Mesendoderm (in vitro differentiated cells): ENCODE measurements at regions not wholly inside any gene's neighbourhood (a gene's known extent, or its start where the extent isn't known, plus 50 kb on each side); places are given as distances from the start of the nearest gene placed in this dataset.
"Not testable (repeated sequence)": the region's sequence is repeated elsewhere in the genome, so short reads cannot be mapped to it uniquely, and the experiment has no call there.

ENCODE experiments used
- DNase-seq: peaks from one replicate; pipeline ENCODE4 v3.0.0; 2013
- H2AK5ac ChIP-seq: 2 replicates; pipeline ENCODE4 v1.6.1; 2013; ENCODE audit warnings: low read length, inconsistent platforms
- H2BK120ac ChIP-seq: 2 replicates; pipeline ENCODE4 v1.6.1; 2013; ENCODE audit warnings: low read depth, mild to moderate bottlenecking, low read length, moderate library complexity, mixed read lengths
- H2BK15ac ChIP-seq: replicated peaks from 2 replicates; pipeline ENCODE4 v1.6.1; 2013; ENCODE audit warnings: low read depth, mild to moderate bottlenecking, moderate library complexity
- H2BK5ac ChIP-seq: 2 replicates; pipeline ENCODE4 v1.6.1; 2013; ENCODE audit warnings: low read length, inconsistent platforms
- H3K18ac ChIP-seq: 2 replicates; pipeline ENCODE4 v1.6.1; 2013; ENCODE audit warnings: mild to moderate bottlenecking, low read length, mixed read lengths
- H3K23ac ChIP-seq: one replicate; pipeline ENCODE4 v1.6.1; 2013; ENCODE audit warnings: low read length
- H3K27ac ChIP-seq: 2 replicates; pipeline ENCODE4 v1.5.1; 2013; ENCODE audit warnings: low read depth, mild to moderate bottlenecking, inconsistent platforms, low read length, moderate library complexity
- H3K27me3 ChIP-seq: 2 replicates; pipeline ENCODE4 v1.6.1; 2013; ENCODE audit warnings: low read length, control low read depth, mild to moderate bottlenecking, inconsistent platforms; ENCODE audit not compliant: insufficient read depth, poor library complexity
- H3K36me3 ChIP-seq: 2 replicates; pipeline ENCODE4 v1.6.1; 2013; ENCODE audit warnings: low read length, inconsistent platforms; ENCODE audit not compliant: control insufficient read depth, insufficient read depth
- H3K4ac ChIP-seq: one replicate; pipeline ENCODE4 v1.6.1; 2013; ENCODE audit warnings: low read depth, mild to moderate bottlenecking, low read length, moderate library complexity
- H3K4me1 ChIP-seq: 2 replicates; pipeline ENCODE4 v1.6.1; 2013; ENCODE audit warnings: low read depth, low read length, inconsistent platforms; ENCODE audit not compliant: control insufficient read depth
- H3K4me2 ChIP-seq: 2 replicates; pipeline ENCODE4 v1.6.1; 2013; ENCODE audit warnings: low read length
- H3K4me3 ChIP-seq: 2 replicates; pipeline ENCODE4 v1.5.1; 2013; ENCODE audit warnings: mild to moderate bottlenecking, low read length
- H3K56ac ChIP-seq: one replicate; pipeline ENCODE4 v1.6.1; 2013; ENCODE audit warnings: low read length
- H3K79me1 ChIP-seq: 2 replicates; pipeline ENCODE4 v1.6.1; 2013; ENCODE audit warnings: low read length, inconsistent platforms
- H3K79me2 ChIP-seq: 2 replicates; pipeline ENCODE4 v1.6.1; 2013; ENCODE audit warnings: mild to moderate bottlenecking, low read length; ENCODE audit not compliant: control insufficient read depth, insufficient read depth
- H3K9ac ChIP-seq: 2 replicates; pipeline ENCODE4 v1.6.1; 2013; ENCODE audit warnings: low read length, inconsistent platforms
- H4K5ac ChIP-seq: one replicate; pipeline ENCODE4 v1.6.1; 2013; ENCODE audit warnings: low read length
- H4K8ac ChIP-seq: one replicate; pipeline ENCODE4 v1.6.1; 2013; ENCODE audit warnings: low read depth, mild to moderate bottlenecking, control low read depth, low read length, moderate library complexity
- WGBS: extraction: QIAGEN DNeasy Blood & Tissue Kit; methylation state at CpG from one replicate; pipeline ENCODE4 v1.1.7; 2013; ENCODE audit warnings: low lambda C conversion rate, missing lambda C conversion rate; ENCODE audit not compliant: insufficient coverage; ENCODE audit errors: extremely low coverage; 5-methylcytosine and 5-hydroxymethylcytosine counted together

DNA sequence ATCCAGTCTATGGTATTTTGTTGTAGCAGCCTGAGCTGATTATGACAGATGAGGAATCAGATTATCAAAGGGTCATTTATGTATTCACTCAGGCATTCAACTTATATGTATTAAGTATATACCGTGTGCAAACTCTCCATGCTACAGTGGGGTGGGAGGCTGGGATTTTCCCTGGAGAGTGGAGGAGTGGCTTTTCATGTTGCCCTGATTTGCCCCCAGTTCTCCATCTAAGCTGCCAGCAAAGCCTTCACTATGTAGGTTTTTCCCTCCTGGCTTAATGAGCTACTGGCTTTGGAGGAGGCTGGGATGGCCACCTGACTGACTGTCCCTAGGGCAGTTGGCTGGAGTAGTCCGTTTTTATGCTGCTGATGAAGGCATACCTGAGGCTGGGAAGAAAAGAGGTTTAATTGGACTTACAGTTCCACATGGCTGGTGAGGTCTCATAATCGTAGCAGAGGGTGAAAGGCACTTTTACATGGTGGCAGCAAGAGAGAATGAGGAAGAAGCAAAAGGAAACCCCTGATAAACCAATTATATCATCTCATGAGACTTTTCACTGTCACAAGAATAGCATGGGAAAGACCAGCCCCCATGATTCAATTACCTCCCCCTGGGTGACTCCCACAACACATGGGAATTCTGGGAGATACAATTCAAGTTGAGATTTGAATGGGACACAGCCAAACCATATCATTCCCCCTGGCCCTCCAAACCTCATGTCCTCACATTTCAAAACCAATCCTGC is 253.9 kb downstream of the RPLP1 start:
- H2AK5ac ChIP-seq: no peak overlapping the region
- no peaks in the 10 kb centered on the region for H3K36me3 ChIP-seq
- no CpG with 5 or more reads among the region's 3 CpGs for WGBS

GRCh38 chr15:69707241-69707640 is 254.6 kb downstream of the RPLP1 start:
- DNase-seq, H2BK5ac ChIP-seq, H3K79me1 ChIP-seq, H3K27me3 ChIP-seq, H3K9ac ChIP-seq, H3K4me2 ChIP-seq, H3K4me3 ChIP-seq, H2BK15ac ChIP-seq, H3K23ac ChIP-seq, H3K36me3 ChIP-seq, H3K56ac ChIP-seq, H3K4ac ChIP-seq, H3K27ac ChIP-seq, H2AK5ac ChIP-seq, H3K4me1 ChIP-seq, H2BK120ac ChIP-seq, H3K18ac ChIP-seq, H4K5ac ChIP-seq, H3K79me2 ChIP-seq, H4K8ac ChIP-seq: not testable (repeated sequence)
- WGBS: no CpG with 5 or more reads among the region's 4 CpGs

More for the DNA sequence above, 253.9 kb downstream of the RPLP1 start:
- Histone ChIP-seq H4K8ac (no peak overlapping the region), H3K4me1 (no peaks in the 10 kb centered on the region), H2BK5ac (no peak overlapping the region), H3K27ac (no peak overlapping the region), H3K23ac (no peak overlapping the region), H4K5ac (no peak overlapping the region), H2BK15ac (no peak overlapping the region), H3K4ac (no peak overlapping the region), H3K56ac (no peak overlapping the region), H3K4me3 (no peak overlapping the region), H3K9ac (no peak overlapping the region), H3K4me2 (no peak overlapping the region), H3K79me1 (no peaks in the 10 kb centered on the region), H3K18ac (no peak overlapping the region), H2BK120ac (no peak overlapping the region), H3K79me2 (no peaks in the 10 kb centered on the region), H3K27me3 (no peaks in the 10 kb centered on the region)
- DNase-seq: no peak

GRCh38 chr15:69708436-69709122 is 256.0 kb downstream of the RPLP1 start:
- H3K27ac ChIP-seq, H3K27me3 ChIP-seq, DNase-seq, H4K5ac ChIP-seq, H3K79me1 ChIP-seq, H2BK120ac ChIP-seq, H2BK15ac ChIP-seq, H3K56ac ChIP-seq, H3K4me2 ChIP-seq, H3K18ac ChIP-seq, H3K23ac ChIP-seq, H2BK5ac ChIP-seq, H3K9ac ChIP-seq, H3K4me1 ChIP-seq, H3K79me2 ChIP-seq, H3K36me3 ChIP-seq, H3K4ac ChIP-seq, H3K4me3 ChIP-seq, H4K8ac ChIP-seq, H2AK5ac ChIP-seq: not testable (repeated sequence)
- WGBS: no CpG with 5 or more reads among the region's 3 CpGs

GRCh38 chr15:69712991-69713390 is 260.4 kb downstream of the RPLP1 start:
- Histone ChIP-seq H3K23ac (no peak overlapping the region), H3K4me2 (no peak overlapping the region), H2AK5ac (no peak overlapping the region), H3K4me3 (no peak overlapping the region), H4K5ac (no peak overlapping the region), H3K79me1 (no peaks in the 10 kb centered on the region), H4K8ac (no peak overlapping the region), H2BK120ac (no peak overlapping the region), H3K27ac (no peak overlapping the region), H3K56ac (no peak overlapping the region), H3K4me1 (no peaks in the 10 kb centered on the region), H3K27me3 (no peaks in the 10 kb centered on the region), H3K79me2 (no peaks in the 10 kb centered on the region), H3K4ac (no peak overlapping the region), H2BK5ac (no peak overlapping the region), H3K18ac (no peak overlapping the region), H3K36me3 (no peaks in the 10 kb centered on the region), H2BK15ac (no peak overlapping the region), H3K9ac (no peak overlapping the region)
- whole genome bisulfite sequencing: no CpG with 5 or more reads among the region's 2 CpGs
- no peak for DNase-seq

GRCh38 chr15:69713726-69714559 is 261.3 kb downstream of the RPLP1 start:
- no peak overlapping the region for H3K27ac ChIP-seq

More at GRCh38 chr15:69713726-69714559, 261.3 kb downstream of the RPLP1 start:
- H4K5ac ChIP-seq: no peak overlapping the region
- no peak overlapping the region for H3K4me2 ChIP-seq
- H4K8ac ChIP-seq: no peak overlapping the region
- no peak overlapping the region for H2BK15ac ChIP-seq
- H3K9ac ChIP-seq: no peak overlapping the region
- no peak overlapping the region for H2BK120ac ChIP-seq
- no peak overlapping the region for H2AK5ac ChIP-seq
- no peak overlapping the region for H3K4ac ChIP-seq
- H3K79me2 ChIP-seq: no peaks in the 10 kb centered on the region
- no peak overlapping the region for H3K23ac ChIP-seq
- H2BK5ac ChIP-seq: no peak overlapping the region
- H3K4me3 ChIP-seq: no peak overlapping the region
- no peaks in the 10 kb centered on the region for H3K79me1 ChIP-seq
- no peak for DNase-seq
- H3K18ac ChIP-seq: no peak overlapping the region
- H3K4me1 ChIP-seq: no peaks in the 10 kb centered on the region
- H3K27me3 ChIP-seq: no peaks in the 10 kb centered on the region
- no CpG with 5 or more reads among the region's 9 CpGs for whole genome bisulfite sequencing
- no peaks in the 10 kb centered on the region for H3K36me3 ChIP-seq
- no peak overlapping the region for H3K56ac ChIP-seq
